Left lung (tissue), 4 donors: ENCODE measurements at regions not wholly inside any gene's neighbourhood (a gene's known extent, or its start where the extent isn't known, plus 50 kb on each side); places are given as distances from the start of the nearest gene placed in this dataset.

ENCODE experiments used
- ATAC-seq: fragments of 200-7000 bp; cut with Tn5 transposase; one replicate; pipeline ENCODE4 v1.9.1; 2020; ENCODE audit warnings: moderate library complexity
- DNase-seq, 4 donors: peaks; one replicate each; pipeline ENCODE4 v3.0.0-alpha.2; 2013 to 2020
- H3K27ac ChIP-seq, 2 donors: fragments of 200-600 bp; sonication (generic) in 1 of 2; one replicate each; pipeline versions ENCODE4 v1.5.0 to v1.8.0; 2020 to 2021
- H3K27me3 ChIP-seq, 2 donors: fragments of 200-600 bp; sonication (generic) in 1 of 2; one replicate each; pipeline versions ENCODE4 v1.5.0 to v1.8.0; 2020 to 2021
- H3K36me3 ChIP-seq, 2 donors: fragments of 200-600 bp; sonication (generic) in 1 of 2; one replicate each; pipeline versions ENCODE4 v1.5.0 to v1.8.0; 2020 to 2021
- H3K4me1 ChIP-seq, 2 donors: fragments of 200-600 bp; one replicate each; pipeline ENCODE4 v1.8.0; 2021
- H3K4me3 ChIP-seq, 2 donors: fragments of 200-600 bp; sonication (generic) in 1 of 2; one replicate each; pipeline versions ENCODE4 v1.5.0 to v1.8.0; 2020 to 2021; ENCODE audit warnings: mild to moderate bottlenecking in 1 of 2
- H3K9me3 ChIP-seq, 2 donors: fragments of 200-600 bp; sonication (generic) in 1 of 2; one replicate each; pipeline versions ENCODE4 v1.5.0 to v1.8.0; 2020 to 2021
- intact Hi-C, 2 donors: fragments of 100-400 bp; cut with DNase I; formaldehyde crosslinking; loops; one replicate each; pipeline versions ENCODE4 v1.11.2 to v1.14.2; 2022
- TF ChIP-seq, protein P1 (sequence below), 2 donors: fragments of 200-600 bp; sonication (generic) in 1 of 2; IDR thresholded peaks; one replicate each; pipeline versions ENCODE4 v1.5.0 to v1.8.0; 2021; ENCODE audit warnings: antibody characterized with exemption in 2 of 2
- donor health status: DM: no; HTN: yes; CAD: no.
- donor health status: DM: no; HTN: no; CAD: no.

DNA sequence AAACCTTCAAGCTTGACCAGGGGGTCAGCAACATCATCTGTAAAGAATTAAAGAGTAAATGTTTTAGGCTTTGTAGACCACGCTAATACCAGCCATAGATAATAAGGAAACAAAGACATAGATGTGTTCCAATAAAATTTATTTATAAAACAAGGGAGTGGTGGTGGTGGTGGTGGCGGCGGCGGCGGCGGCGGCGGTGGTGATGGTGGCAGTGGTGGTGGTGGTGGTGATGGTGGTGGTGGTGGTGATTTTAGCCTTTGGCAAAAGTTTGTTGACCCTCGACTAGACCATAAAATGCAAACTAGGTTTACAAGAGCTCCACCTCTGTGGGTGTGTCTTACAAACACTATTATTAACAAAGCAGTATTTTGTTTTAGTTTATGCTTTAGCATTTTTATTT is 222.3 kb upstream of the SPOCK3 start:
- H3K4me3 ChIP-seq: no peak overlapping the region

DNA sequence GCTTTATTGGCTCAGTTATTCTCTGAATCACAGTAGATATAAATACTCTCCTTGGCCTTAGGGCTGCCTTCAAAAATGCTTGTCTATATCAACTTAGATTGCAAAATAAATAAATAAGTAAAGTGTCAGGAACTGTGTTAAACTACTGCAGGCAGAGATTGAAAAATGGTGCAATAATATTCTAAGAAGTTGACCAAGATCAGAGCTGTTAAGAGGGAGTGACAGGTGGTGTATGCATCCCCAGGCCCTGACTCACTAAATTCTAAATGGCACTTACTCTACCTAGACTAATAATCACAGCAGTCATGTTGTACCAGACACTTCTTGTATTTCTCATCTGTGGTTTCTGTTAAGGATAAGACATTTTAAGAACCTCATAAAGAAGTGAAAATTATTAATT is 235.1 kb upstream of the SPOCK3 start:
- H3K36me3 ChIP-seq: no peaks in the 10 kb centered on the region
- DNase-seq: no peak
- no peaks in the 10 kb centered on the region for H3K9me3 ChIP-seq
- H3K27me3 ChIP-seq: no peaks in the 10 kb centered on the region
- ATAC-seq: no peak
- no peak overlapping the region for H3K27ac ChIP-seq
- no peak overlapping the region for H3K4me3 ChIP-seq
- intact Hi-C loops: no loop called here
- TF ChIP-seq, protein P1, sequence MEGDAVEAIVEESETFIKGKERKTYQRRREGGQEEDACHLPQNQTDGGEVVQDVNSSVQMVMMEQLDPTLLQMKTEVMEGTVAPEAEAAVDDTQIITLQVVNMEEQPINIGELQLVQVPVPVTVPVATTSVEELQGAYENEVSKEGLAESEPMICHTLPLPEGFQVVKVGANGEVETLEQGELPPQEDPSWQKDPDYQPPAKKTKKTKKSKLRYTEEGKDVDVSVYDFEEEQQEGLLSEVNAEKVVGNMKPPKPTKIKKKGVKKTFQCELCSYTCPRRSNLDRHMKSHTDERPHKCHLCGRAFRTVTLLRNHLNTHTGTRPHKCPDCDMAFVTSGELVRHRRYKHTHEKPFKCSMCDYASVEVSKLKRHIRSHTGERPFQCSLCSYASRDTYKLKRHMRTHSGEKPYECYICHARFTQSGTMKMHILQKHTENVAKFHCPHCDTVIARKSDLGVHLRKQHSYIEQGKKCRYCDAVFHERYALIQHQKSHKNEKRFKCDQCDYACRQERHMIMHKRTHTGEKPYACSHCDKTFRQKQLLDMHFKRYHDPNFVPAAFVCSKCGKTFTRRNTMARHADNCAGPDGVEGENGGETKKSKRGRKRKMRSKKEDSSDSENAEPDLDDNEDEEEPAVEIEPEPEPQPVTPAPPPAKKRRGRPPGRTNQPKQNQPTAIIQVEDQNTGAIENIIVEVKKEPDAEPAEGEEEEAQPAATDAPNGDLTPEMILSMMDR (IDR thresholded peaks at IDR 0.05): no peak
- no peaks in the 10 kb centered on the region for H3K4me1 ChIP-seq

More for the DNA sequence above, 222.3 kb upstream of the SPOCK3 start:
- ATAC-seq: no peak
- TF ChIP-seq, protein P1 (IDR thresholded peaks at IDR 0.05): no peak
- Histone ChIP-seq H3K4me1 (no peaks in the 10 kb centered on the region), H3K27ac (no peak overlapping the region), H3K36me3 (no peaks in the 10 kb centered on the region), H3K9me3 (no peaks in the 10 kb centered on the region), H3K27me3 (no peaks in the 10 kb centered on the region)
- intact Hi-C loops: no loop called here
- peak in 1 of 4 donors; percentile 54 for DNase-seq

DNA sequence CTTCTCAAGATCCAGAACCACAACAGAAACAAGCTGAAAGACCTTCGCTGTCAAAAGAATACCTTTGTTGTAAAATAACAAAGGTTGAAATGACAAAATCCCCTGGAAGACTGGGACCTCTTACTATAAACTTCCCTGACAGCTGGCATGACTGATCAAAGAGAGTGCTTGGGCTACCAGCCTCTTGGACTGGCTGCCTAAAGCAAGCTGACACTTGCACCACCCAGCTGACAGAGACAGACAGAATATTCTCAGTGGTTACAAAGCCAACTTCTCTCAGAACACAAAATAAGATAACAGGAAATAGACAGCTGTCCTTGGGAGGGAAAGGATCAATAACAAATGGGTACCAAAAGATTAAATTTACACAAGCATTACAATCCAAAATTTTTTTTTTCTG is 241.7 kb upstream of the SPOCK3 start:
- H3K27me3 ChIP-seq: no peaks in the 10 kb centered on the region
- H3K4me1 ChIP-seq: no peaks in the 10 kb centered on the region
- intact Hi-C loops: no loop called here
- DNase-seq: no peak
- H3K27ac ChIP-seq: no peak overlapping the region
- ATAC-seq: no peak
- TF ChIP-seq, protein P1 (IDR thresholded peaks at IDR 0.05): no peak
- peaks cover 0 to 4% of the 10 kb centered on the region in 2 donors for H3K9me3 ChIP-seq
- no peak overlapping the region for H3K4me3 ChIP-seq
- H3K36me3 ChIP-seq: no peaks in the 10 kb centered on the region

DNA sequence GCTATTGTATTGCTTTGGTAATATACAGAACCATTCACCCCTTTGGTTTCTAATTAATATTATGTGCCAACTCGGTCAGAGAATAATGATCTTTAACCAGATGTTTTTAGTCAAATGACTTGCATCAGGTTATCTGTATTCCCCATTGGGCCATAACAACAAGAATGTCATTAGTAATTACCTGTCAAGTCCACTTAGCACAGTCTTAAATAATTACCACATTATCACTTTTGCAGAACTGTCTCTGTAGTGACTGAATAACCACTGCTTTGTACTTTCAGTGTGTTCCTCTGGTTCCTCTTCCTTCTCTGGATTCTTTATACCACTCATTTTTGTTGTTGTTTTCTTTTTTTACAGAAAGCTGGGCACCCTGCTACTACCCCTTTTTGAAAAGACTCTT is 257.7 kb upstream of the SPOCK3 start:
- Histone ChIP-seq H3K27me3 (no peaks in the 10 kb centered on the region), H3K27ac (no peak overlapping the region), H3K9me3 (peaks cover 0 to 9% of the 10 kb centered on the region in 2 donors), H3K4me1 (no peaks in the 10 kb centered on the region), H3K36me3 (no peaks in the 10 kb centered on the region), H3K4me3 (no peak overlapping the region)
- TF ChIP-seq, protein P1 (IDR thresholded peaks at IDR 0.05): no peak
- ATAC-seq: no peak
- no peak for DNase-seq
- intact Hi-C loops: no loop called here

DNA sequence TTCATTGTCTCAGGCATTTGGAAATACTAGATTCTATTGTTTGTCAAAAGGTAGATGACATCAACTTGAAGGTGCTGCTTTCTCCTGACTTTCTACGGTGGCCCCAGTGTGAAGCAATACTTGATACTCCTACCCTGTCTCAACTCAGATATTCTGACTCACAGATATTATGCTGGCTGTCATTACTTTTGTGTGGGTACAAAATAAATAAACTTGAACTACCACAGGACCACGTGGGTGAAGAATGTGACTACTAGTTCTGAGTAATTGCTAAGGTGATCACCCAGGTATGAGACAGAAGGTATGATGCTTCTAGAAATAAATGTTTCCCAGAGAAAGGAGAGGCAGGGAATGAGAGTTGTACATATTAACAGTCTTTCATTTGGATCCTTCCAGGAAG is 275.3 kb upstream of the SPOCK3 start:
- no peak for DNase-seq
- H3K36me3 ChIP-seq: no peaks in the 10 kb centered on the region
- ATAC-seq: no peak
- H3K4me1 ChIP-seq: no peaks in the 10 kb centered on the region
- H3K27ac ChIP-seq: no peak overlapping the region
- H3K27me3 ChIP-seq: no peaks in the 10 kb centered on the region
- H3K9me3 ChIP-seq: peaks cover 0 to 5% of the 10 kb centered on the region in 2 donors
- TF ChIP-seq, protein P1 (IDR thresholded peaks at IDR 0.05): no peak
- intact Hi-C loops: no loop called here
- H3K4me3 ChIP-seq: no peak overlapping the region
